GM20000 (cell line): ENCODE measurements at regions not wholly inside any gene's neighbourhood (a gene's known extent, or its start where the extent isn't known, plus 50 kb on each side); places are given as distances from the start of the nearest gene placed in this dataset.
"Not testable (repeated sequence)": the region's sequence is repeated elsewhere in the genome, so short reads cannot be mapped to it uniquely, and the experiment has no call there.

Experiments
- DNase-seq: peaks from one replicate; pipeline ENCODE4 v3.0.0; 2012; ENCODE audit warnings: low spot score
- CTCF ChIP-seq: IDR thresholded peaks from 2 replicates; pipeline ENCODE4 v1.5.1; 2012; ENCODE audit warnings: mild to moderate bottlenecking, control low read depth; ENCODE audit errors: extremely low read depth, missing control alignments

GRCh38 chrX:9368262-9368661 is 96.6 kb upstream of the TBL1X start:
- TF ChIP-seq CTCF: no peak
- DNase-seq: no peak

- no peak for TF ChIP-seq CTCF
- DNase-seq: no peak
Measured at GRCh38 chrX:9369802-9370291, 95.0 kb upstream of the TBL1X start.

GRCh38 chrX:9370893-9371292 is 94.0 kb upstream of the TBL1X start:
- no peak for TF ChIP-seq CTCF

GRCh38 chrX:9372866-9373265 is 92.0 kb upstream of the TBL1X start:
- no peak for TF ChIP-seq CTCF

More at GRCh38 chrX:9370893-9371292, 94.0 kb upstream of the TBL1X start:
- no peak for DNase-seq

GRCh38 chrX:9373789-9374188 is 91.1 kb upstream of the TBL1X start:
- no peak for TF ChIP-seq CTCF
- no peak for DNase-seq

More at GRCh38 chrX:9372866-9373265, 92.0 kb upstream of the TBL1X start:
- no peak for DNase-seq

- DNase-seq: no peak
- no peak for TF ChIP-seq CTCF
Measured at GRCh38 chrX:9374555-9374954, 90.3 kb upstream of the TBL1X start.

GRCh38 chrX:9376111-9376510 is 88.7 kb upstream of the TBL1X start:
- no peak for DNase-seq
- no peak for TF ChIP-seq CTCF

- not testable (repeated sequence) for DNase-seq
Measured at GRCh38 chrX:9377216-9377615, 87.6 kb upstream of the TBL1X start.
